OCI-LY1 (cell line): ENCODE measurements at regions not wholly inside any gene's neighbourhood (a gene's known extent, or its start where the extent isn't known, plus 50 kb on each side); places are given as distances from the start of the nearest gene placed in this dataset.

ENCODE experiments used
- H2AFZ ChIP-seq: fragments of 200-600 bp; sonication (generic), shearing (Covaris generic); 2 replicates; pipeline ENCODE4 v1.6.0; 2014; ENCODE audit warnings: antibody characterized with exemption, mild to moderate bottlenecking, low read length
- H3F3A ChIP-seq: fragments of 200-600 bp; sonication (generic), shearing (Covaris generic); 2 replicates; pipeline ENCODE4 v1.6.0; 2014; ENCODE audit warnings: mild to moderate bottlenecking, antibody characterized with exemption, low read length, moderate library complexity; ENCODE audit not compliant: insufficient read depth
- H3K27ac ChIP-seq: fragments of 200-600 bp; sonication (generic); 2 replicates; pipeline ENCODE4 v1.5.1; 2014; ENCODE audit warnings: low read length, mixed run types, mild to moderate bottlenecking, low read depth; ENCODE audit not compliant: poor library complexity, severe bottlenecking
- H3K27me3 ChIP-seq: fragments of 200-600 bp; sonication (generic); 2 replicates; pipeline ENCODE4 v1.6.0; 2014; ENCODE audit warnings: antibody characterized with exemption, mild to moderate bottlenecking, low read length, moderate library complexity; ENCODE audit not compliant: insufficient read depth
- H3K36me3 ChIP-seq: fragments of 200-600 bp; sonication (generic); 2 replicates; pipeline ENCODE4 v1.6.1; 2014; ENCODE audit warnings: mild to moderate bottlenecking, antibody characterized with exemption, low read length, moderate library complexity, mixed read lengths; ENCODE audit not compliant: insufficient read depth
- H3K4me1 ChIP-seq: fragments of 200-600 bp; sonication (generic); 2 replicates; pipeline ENCODE4 v1.5.1; 2014; ENCODE audit warnings: mild to moderate bottlenecking, low read length, moderate library complexity; ENCODE audit not compliant: insufficient read depth, severe bottlenecking
- H3K4me2 ChIP-seq: fragments of 200-600 bp; sonication (generic), shearing (Covaris generic); 2 replicates; pipeline ENCODE4 v1.6.1; 2014; ENCODE audit warnings: low read length
- H3K4me3 ChIP-seq: fragments of 200-600 bp; sonication (generic); 2 replicates; pipeline ENCODE4 v1.5.1; 2014; ENCODE audit warnings: low read length, low read depth, mild to moderate bottlenecking, mixed read lengths; ENCODE audit not compliant: poor library complexity, severe bottlenecking
- H3K79me2 ChIP-seq: fragments of 200-600 bp; shearing (Covaris generic); 2 replicates; pipeline ENCODE4 v1.6.1; 2016; ENCODE audit warnings: mixed run types, low read length, mixed read lengths; ENCODE audit not compliant: insufficient read depth
- H3K9ac ChIP-seq: fragments of 200-600 bp; sonication (generic), shearing (Covaris generic); 2 replicates; pipeline ENCODE4 v1.6.1; 2014; ENCODE audit warnings: mild to moderate bottlenecking, low read length, mixed read lengths
- H3K9me2 ChIP-seq: fragments of 200-600 bp; sonication (generic), shearing (Covaris generic); 2 replicates; pipeline ENCODE4 v1.6.1; 2014; ENCODE audit warnings: low read depth, mild to moderate bottlenecking, low read length, mixed read lengths
- H3K9me3 ChIP-seq: fragments of 200-600 bp; shearing (Covaris generic); 2 replicates; pipeline ENCODE4 v1.6.1; 2014; ENCODE audit warnings: low read length, mixed read lengths
- H4K20me1 ChIP-seq: fragments of 200-600 bp; sonication (generic), shearing (Covaris generic); 2 replicates; pipeline ENCODE4 v1.6.0; 2016; ENCODE audit warnings: mild to moderate bottlenecking, low read length; ENCODE audit not compliant: insufficient read depth
- CTCF ChIP-seq: fragments of 200-600 bp; sonication (generic), shearing (Covaris generic); IDR thresholded peaks from 2 replicates; pipeline ENCODE4 v1.5.1; 2017; ENCODE audit warnings: mild to moderate bottlenecking, antibody characterized with exemption, low read length, moderate library complexity, mixed read lengths
- EZH2 ChIP-seq: fragments of 200-600 bp; sonication (generic), shearing (Covaris generic); IDR thresholded peaks from 2 replicates; pipeline ENCODE4 v1.8.0; 2017; ENCODE audit warnings: borderline replicate concordance, mixed run types, mild to moderate bottlenecking, antibody characterized with exemption, low read length, moderate library complexity, mixed read lengths

DNA sequence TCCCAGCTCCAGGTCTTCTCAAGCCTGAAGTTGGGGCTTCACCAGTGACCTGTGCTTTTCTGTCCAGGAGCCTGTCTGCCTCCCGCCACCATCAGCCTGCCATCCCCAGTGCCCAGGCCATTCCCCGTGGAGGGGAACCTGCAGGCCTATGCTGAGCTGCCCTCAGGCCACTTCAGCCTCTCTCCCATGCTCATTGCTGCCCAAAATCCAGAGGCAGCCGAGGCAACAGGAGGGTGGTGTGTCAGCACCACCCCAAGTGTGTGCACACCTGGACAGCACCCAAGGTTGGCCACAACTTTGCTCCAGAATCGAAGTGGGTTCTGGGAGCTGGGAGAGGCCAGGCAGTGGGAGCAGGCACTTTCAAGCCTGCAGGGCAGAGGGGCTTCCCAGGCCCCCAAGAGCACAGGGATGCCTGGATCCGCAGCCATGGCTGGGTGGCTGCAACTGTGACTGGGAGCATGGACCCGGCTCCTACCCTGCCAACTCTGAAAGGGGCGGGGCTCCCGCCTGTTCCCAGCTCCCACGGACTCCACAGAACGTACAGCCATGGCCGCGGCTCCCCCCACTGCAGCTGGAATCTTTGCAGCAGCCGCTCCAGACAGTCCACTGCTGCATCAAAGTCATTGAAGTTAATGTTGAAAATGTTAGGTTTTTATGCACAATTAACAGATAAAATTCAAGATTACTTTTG, 1747.0 kb downstream of the OLFM4 start:
- no peaks in the 10 kb centered on the region for H3K4me1 ChIP-seq
- no peaks in the 10 kb centered on the region for H3F3A ChIP-seq
- no peak overlapping the region for H3K27ac ChIP-seq
- TF ChIP-seq EZH2 (no peak), CTCF (no peak)
- no peaks in the 10 kb centered on the region for H4K20me1 ChIP-seq
- no peak overlapping the region for H3K4me2 ChIP-seq
- no peak overlapping the region for H3K4me3 ChIP-seq
- no peak overlapping the region for H3K9ac ChIP-seq
- H3K9me3 ChIP-seq = no peaks in the 10 kb centered on the region
- H2AFZ ChIP-seq = no peak overlapping the region
- no peaks in the 10 kb centered on the region for H3K27me3 ChIP-seq
- no peaks in the 10 kb centered on the region for H3K9me2 ChIP-seq
- H3K79me2 ChIP-seq = no peaks in the 10 kb centered on the region
- no peaks in the 10 kb centered on the region for H3K36me3 ChIP-seq

DNA sequence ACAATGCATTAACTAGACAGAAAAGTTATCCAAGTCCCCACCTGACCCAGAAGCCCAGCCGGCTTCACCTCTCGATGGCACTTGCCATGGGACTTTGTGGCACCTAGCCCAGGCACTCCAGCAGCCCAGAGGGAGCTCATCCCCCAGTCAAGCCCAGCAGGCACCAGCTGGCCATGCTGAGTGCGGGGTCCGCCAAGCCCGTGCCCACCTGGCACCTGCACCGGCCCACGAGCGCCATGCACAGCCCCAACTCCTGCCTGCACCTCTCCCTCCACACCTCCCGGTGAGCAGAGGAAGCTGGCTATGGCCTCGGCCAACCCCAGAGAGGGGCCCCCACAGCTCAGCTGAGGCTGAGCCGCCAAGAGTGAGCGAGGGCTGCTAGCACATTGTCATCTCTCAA, 1759.1 kb downstream of the OLFM4 start:
- H3K9me2 ChIP-seq = no peaks in the 10 kb centered on the region

GRCh38 chr13:54799621-54800226, 1771.1 kb downstream of the OLFM4 start:
- no peaks in the 10 kb centered on the region for H3K27me3 ChIP-seq
- no peak overlapping the region for H3K27ac ChIP-seq
- H2AFZ ChIP-seq = no peak overlapping the region

More for the DNA sequence above, 1759.1 kb downstream of the OLFM4 start:
- Histone ChIP-seq H3K79me2 (no peaks in the 10 kb centered on the region), H3K27me3 (no peaks in the 10 kb centered on the region), H3K36me3 (no peaks in the 10 kb centered on the region), H4K20me1 (no peaks in the 10 kb centered on the region), H3K4me3 (no peak overlapping the region), H3K4me2 (no peak overlapping the region), H3F3A (no peaks in the 10 kb centered on the region), H3K27ac (no peak overlapping the region), H2AFZ (no peak overlapping the region), H3K9me3 (no peaks in the 10 kb centered on the region), H3K4me1 (no peaks in the 10 kb centered on the region), H3K9ac (no peak overlapping the region)
- TF ChIP-seq CTCF (no peak), EZH2 (no peak)

More at GRCh38 chr13:54799621-54800226, 1771.1 kb downstream of the OLFM4 start:
- Histone ChIP-seq H3K4me1 (no peaks in the 10 kb centered on the region), H3F3A (no peaks in the 10 kb centered on the region), H3K9me3 (no peaks in the 10 kb centered on the region), H3K4me2 (no peak overlapping the region), H3K9ac (no peak overlapping the region), H3K9me2 (no peaks in the 10 kb centered on the region), H3K4me3 (no peak overlapping the region), H3K36me3 (no peaks in the 10 kb centered on the region), H4K20me1 (no peaks in the 10 kb centered on the region), H3K79me2 (no peaks in the 10 kb centered on the region)
- TF ChIP-seq EZH2 = no peak
- TF ChIP-seq CTCF = no peak
